22Rv1 (cell line): ENCODE measurements at regions not wholly inside any gene's neighbourhood (a gene's known extent, or its start where the extent isn't known, plus 50 kb on each side); places are given as distances from the start of the nearest gene placed in this dataset.

Experiments
- H3K27ac ChIP-seq: fragments of 450-650 bp; 2 replicates; pipeline ENCODE4 v1.5.1; 2017
- ZFX ChIP-seq: fragments of 450-650 bp; IDR thresholded peaks from 2 replicates; pipeline ENCODE4 v1.6.1; 2017; ENCODE audit warnings: antibody characterized with exemption, borderline replicate concordance
- TF ChIP-seq, protein P1 (sequence below): fragments of 450-650 bp; IDR thresholded peaks from 2 replicates; pipeline ENCODE4 v1.5.1; 2017; ENCODE audit warnings: mild to moderate bottlenecking

DNA sequence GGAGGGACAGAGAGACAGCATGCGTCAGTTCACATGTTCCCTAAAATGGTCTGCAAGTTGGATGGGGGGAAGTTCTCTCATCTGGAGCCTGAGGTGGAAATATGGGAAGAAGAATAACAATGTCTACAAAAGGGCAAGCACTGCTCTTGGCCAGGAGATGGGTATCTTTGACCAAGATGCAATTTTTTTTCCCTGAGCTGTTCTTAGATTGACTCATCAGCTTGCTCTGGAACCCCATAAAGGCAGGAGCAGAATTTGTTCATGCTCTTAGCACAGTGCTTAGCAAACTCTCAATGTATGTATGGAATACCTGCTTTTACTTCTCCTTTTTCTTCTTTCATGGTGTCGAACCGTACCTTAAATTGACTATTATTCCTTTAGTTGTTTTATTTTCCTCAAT, 90.5 kb upstream of the ZNF827 start:
- TF ChIP-seq, protein P1, sequence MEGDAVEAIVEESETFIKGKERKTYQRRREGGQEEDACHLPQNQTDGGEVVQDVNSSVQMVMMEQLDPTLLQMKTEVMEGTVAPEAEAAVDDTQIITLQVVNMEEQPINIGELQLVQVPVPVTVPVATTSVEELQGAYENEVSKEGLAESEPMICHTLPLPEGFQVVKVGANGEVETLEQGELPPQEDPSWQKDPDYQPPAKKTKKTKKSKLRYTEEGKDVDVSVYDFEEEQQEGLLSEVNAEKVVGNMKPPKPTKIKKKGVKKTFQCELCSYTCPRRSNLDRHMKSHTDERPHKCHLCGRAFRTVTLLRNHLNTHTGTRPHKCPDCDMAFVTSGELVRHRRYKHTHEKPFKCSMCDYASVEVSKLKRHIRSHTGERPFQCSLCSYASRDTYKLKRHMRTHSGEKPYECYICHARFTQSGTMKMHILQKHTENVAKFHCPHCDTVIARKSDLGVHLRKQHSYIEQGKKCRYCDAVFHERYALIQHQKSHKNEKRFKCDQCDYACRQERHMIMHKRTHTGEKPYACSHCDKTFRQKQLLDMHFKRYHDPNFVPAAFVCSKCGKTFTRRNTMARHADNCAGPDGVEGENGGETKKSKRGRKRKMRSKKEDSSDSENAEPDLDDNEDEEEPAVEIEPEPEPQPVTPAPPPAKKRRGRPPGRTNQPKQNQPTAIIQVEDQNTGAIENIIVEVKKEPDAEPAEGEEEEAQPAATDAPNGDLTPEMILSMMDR: no peak
- no peak for TF ChIP-seq ZFX
- no peak overlapping the region for H3K27ac ChIP-seq

DNA sequence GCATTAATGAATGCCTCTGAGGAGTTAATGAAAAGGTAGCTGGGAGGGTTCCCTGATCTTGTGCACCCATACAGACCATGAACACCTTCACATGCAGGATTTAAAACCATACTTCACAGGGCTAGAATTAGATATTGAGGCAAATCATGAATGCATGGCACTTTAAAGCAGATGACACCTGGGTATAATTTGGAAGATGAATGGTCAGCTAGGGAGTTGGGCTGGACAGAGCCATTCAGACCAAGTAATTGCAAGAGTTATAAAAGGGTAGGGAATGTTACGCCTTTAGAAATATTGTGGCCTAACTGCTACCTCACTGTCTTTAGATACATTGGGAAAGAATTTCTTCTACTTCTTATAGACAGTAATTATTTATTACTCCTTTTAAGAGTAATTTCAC, 89.1 kb upstream of the ZNF827 start:
- TF ChIP-seq ZFX: no peak
- TF ChIP-seq, protein P1: no peak
- H3K27ac ChIP-seq: no peak overlapping the region

DNA sequence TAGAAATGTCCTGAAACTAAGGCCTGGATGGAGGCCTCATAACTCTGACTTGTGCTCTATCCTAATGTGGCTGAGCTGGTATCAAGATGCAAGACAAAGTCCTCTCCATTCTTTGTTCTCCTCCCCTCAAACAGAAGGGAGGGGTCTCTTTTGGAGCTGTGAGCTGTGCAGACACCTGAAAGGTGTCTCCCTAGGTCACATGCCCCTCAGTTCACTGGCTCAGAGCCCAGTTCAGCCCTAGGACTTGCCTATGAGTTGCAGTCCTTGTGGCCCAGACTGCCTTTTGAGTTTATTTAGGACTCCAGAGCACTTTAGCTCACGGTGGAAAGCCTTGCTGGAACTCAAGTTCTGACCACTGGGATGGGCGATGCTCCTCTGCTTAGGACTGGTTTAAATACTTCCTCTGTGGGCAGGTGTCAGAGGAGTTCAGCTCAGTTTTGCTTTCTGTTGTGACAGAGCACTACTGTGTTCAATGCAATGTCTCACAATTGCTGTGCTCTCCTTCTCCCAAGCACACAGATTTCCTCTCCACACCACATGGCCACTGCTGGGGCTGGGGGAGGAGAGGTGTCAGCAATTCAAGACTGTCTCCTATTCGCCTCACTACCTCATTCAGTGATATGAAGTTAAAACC, 84.8 kb upstream of the ZNF827 start:
- TF ChIP-seq, protein P1: no peak
- no peak for TF ChIP-seq ZFX
- H3K27ac ChIP-seq: no peak overlapping the region

DNA sequence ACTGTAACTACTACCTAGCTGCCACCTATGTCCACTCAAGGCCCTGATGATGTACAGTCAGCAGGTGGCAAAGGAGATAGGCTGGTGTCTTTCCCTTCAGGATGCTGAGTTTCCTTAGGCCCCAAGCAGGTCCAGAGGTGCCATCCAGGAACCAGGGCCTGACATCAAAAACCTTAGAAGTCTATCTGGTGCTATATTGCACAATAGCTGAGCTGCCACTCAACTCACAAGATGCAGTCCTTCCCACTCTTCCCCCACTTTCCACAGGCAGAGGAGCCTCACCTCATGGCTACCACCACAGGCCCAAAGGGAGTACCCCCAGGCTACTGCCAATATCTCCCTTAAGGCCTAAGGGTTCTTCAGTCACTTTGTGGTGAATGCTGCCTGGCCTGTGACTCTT, 83.9 kb upstream of the ZNF827 start:
- no peak overlapping the region for H3K27ac ChIP-seq
- TF ChIP-seq ZFX: no peak
- TF ChIP-seq, protein P1: no peak

DNA sequence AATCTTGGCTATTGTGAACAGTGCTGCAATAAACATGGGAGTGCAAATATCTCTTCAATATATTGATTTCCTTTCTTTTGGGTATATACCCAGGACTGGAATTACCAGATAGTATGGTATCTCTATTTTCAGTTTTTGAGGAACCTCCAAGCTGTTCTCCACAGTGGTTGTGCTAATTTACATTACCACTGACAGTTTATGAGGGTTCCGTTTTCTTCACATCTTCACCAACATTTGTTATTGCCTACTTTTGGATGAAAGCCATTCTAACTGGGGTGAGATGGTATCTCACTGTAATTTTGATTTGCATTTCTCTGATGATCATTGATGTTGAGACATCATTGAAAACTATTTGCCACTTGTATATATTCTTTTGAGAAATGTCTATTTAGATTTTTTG, 79.6 kb upstream of the ZNF827 start:
- TF ChIP-seq ZFX: no peak
- TF ChIP-seq, protein P1: no peak
- no peak overlapping the region for H3K27ac ChIP-seq

DNA sequence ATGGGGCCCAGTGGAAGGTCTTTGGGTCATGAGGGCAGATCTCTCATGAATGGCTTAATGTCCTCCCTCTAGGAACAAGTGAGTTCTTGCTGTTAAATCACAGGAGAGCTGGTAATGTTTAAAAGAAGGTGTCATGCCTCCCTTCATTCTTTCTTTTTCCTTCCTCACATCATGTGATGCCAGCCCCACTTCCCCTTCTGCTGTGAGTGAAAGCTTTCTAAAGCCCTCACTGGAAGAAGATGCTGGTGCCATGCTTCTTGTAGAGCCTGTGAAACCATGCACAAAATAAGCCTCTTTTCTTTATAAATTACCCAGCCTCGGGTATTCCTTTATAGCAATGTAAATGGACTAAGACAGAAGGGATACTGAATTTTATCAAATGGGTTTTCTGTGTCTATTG, 66.1 kb upstream of the ZNF827 start:
- TF ChIP-seq, protein P1: no peak
- no peak for TF ChIP-seq ZFX

DNA sequence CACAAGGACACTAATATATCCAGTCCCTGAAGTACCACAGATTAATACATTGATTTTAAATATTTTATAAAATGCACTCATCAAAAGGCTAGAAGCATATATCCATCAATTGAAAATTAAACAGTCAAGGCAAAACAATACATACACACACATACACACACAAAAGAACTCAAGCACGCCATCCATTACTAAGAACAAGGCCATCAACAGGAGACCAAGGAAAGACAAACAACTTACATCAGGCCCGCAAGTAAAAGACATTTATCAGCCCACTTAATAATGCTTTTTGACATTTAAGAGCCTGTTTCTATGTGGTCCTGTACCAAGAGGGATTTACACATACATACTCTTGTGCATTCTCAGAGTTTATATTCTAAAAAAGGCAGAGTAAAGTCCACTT, 50.0 kb upstream of the ZNF827 start:
- TF ChIP-seq ZFX: no peak
- TF ChIP-seq, protein P1: no peak
- H3K27ac ChIP-seq: no peak overlapping the region

More for the DNA sequence above, 66.1 kb upstream of the ZNF827 start:
- no peak overlapping the region for H3K27ac ChIP-seq
